ENCODE measurements at regions not wholly inside any gene's neighbourhood (a gene's known extent, or its start where the extent isn't known, plus 50 kb on each side); places are given as distances from the start of the nearest gene placed in this dataset.

GRCh38 chr18:77711096-77711495, 461.4 kb downstream of the GALR1 start:
- POLR2A ChIA-PET, result no interaction called here
- Histone ChIP-seq H3K27me3 (ENCODE audit: control insufficient read depth, insufficient read depth, low read length) (no peaks in the 10 kb centered on the region), H3K4me3 (ENCODE audit: low read depth, low read length) (no peak overlapping the region), H3K36me3 (ENCODE audit: control insufficient read depth, insufficient read depth, low read length) (no peaks in the 10 kb centered on the region)
- CTCF ChIA-PET, result no interaction called here
- no peak for DNase-seq (ENCODE audit: low read depth)
- TF ChIP-seq CTCF (IDR thresholded peaks at IDR 0.05; ENCODE audit: insufficient read depth, low read depth, low read length), result no peak

DNA sequence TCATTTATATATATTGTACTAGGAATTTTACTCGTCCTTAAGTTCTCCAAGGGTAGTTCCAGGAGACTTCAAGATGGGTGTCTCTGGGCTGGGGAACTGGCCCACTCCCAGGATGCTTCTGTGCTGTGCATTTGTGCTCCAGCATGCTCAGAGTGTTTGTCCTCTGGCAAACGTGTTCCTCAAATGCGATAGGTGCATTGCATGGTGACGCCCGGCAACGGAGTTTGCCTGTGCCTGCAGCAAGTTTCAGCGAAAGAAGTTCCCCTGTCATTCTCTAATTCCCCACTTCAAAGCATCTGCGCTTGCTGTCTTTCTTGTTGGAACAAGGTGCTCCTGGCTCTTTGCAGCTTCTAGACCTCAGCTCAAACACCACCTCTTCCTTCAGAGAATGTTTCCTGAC, 465.1 kb downstream of the GALR1 start:
- POLR2A ChIA-PET, result no interaction called here
- no peak for TF ChIP-seq CTCF (IDR thresholded peaks at IDR 0.05; ENCODE audit: insufficient read depth, low read depth, low read length)
- CTCF ChIA-PET, result no interaction called here

DNA sequence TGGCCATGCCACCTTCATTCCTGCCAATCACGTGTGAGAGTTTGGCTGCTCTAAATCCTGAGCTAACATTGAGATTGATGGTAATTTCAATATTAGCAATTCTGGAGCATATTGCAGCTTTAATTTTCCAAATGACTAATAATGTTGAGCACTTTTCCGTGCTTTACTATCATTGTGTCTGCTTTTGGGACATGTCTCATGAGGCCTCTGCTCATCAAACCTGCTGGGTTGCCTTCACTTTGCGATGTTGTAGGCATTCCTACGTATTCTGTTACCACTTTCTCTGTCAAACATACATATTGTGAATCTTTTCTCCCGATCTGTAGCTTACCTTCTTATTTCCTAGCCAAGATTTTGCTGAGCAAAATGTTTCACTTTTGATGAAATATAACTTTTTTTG, 466.6 kb downstream of the GALR1 start:
- H3K4me3 ChIP-seq (ENCODE audit: low read depth, low read length), result no peak overlapping the region
- H3K36me3 ChIP-seq (ENCODE audit: control insufficient read depth, insufficient read depth, low read length), result no peaks in the 10 kb centered on the region
- TF ChIP-seq CTCF (IDR thresholded peaks at IDR 0.05; ENCODE audit: insufficient read depth, low read depth, low read length), result no peak
- no peaks in the 10 kb centered on the region for H3K27me3 ChIP-seq (ENCODE audit: control insufficient read depth, insufficient read depth, low read length)
- ChIA-PET CTCF (no interaction called here), POLR2A (no interaction called here)
- DNase-seq (ENCODE audit: low read depth), result no peak

More for the DNA sequence above, 465.1 kb downstream of the GALR1 start:
- no peaks in the 10 kb centered on the region for H3K27me3 ChIP-seq (ENCODE audit: control insufficient read depth, insufficient read depth, low read length)
- no peak for DNase-seq (ENCODE audit: low read depth)
- H3K36me3 ChIP-seq (ENCODE audit: control insufficient read depth, insufficient read depth, low read length), result no peaks in the 10 kb centered on the region
- H3K4me3 ChIP-seq (ENCODE audit: low read depth, low read length), result no peak overlapping the region

GRCh38 chr18:77733292-77733903, 483.8 kb downstream of the GALR1 start:
- CTCF ChIA-PET, result no interaction called here

GRCh38 chr18:77736842-77737241, 487.2 kb downstream of the GALR1 start:
- Histone ChIP-seq H3K4me3 (ENCODE audit: low read depth, low read length) (no peak overlapping the region), H3K27me3 (ENCODE audit: control insufficient read depth, insufficient read depth, low read length) (no peaks in the 10 kb centered on the region), H3K36me3 (ENCODE audit: control insufficient read depth, insufficient read depth, low read length) (no peaks in the 10 kb centered on the region)
- CTCF ChIA-PET, result no interaction called here
- TF ChIP-seq CTCF (IDR thresholded peaks at IDR 0.05; ENCODE audit: insufficient read depth, low read depth, low read length), result no peak
- POLR2A ChIA-PET, result no interaction called here
- no peak for DNase-seq (ENCODE audit: low read depth)

More at GRCh38 chr18:77733292-77733903, 483.8 kb downstream of the GALR1 start:
- POLR2A ChIA-PET, result no interaction called here
- H3K27me3 ChIP-seq (ENCODE audit: control insufficient read depth, insufficient read depth, low read length), result no peaks in the 10 kb centered on the region
- no peak for TF ChIP-seq CTCF (IDR thresholded peaks at IDR 0.05; ENCODE audit: insufficient read depth, low read depth, low read length)
- no peaks in the 10 kb centered on the region for H3K36me3 ChIP-seq (ENCODE audit: control insufficient read depth, insufficient read depth, low read length)
- DNase-seq (ENCODE audit: low read depth), result no peak
- no peak overlapping the region for H3K4me3 ChIP-seq (ENCODE audit: low read depth, low read length)
